Astrocyte (in vitro differentiated cells and primary cell): ENCODE measurements at regions not wholly inside any gene's neighbourhood (a gene's known extent, or its start where the extent isn't known, plus 50 kb on each side); places are given as distances from the start of the nearest gene placed in this dataset.

ENCODE experiments used
- DNase-seq: peaks from one replicate; pipeline ENCODE4 v3.0.0-alpha.2; 2010; ENCODE audit warnings: low read depth
- FAIRE-seq: peaks from 2 replicates; lab custom pipeline; 2011; peaks lifted over from hg19 to GRCh38; lab: Jason Lieb, UNC
- H2AFZ ChIP-seq: 2 replicates; pipeline ENCODE4 v1.6.0; 2012; ENCODE audit warnings: low read depth, low read length, inconsistent platforms
- H3K27ac ChIP-seq: 2 replicates; pipeline ENCODE4 v1.5.1; 2011; ENCODE audit warnings: low read depth, low read length, inconsistent platforms
- H3K27me3 ChIP-seq: 2 replicates; pipeline ENCODE4 v1.6.0; 2011; ENCODE audit warnings: low read length, inconsistent platforms; ENCODE audit not compliant: insufficient read depth
- H3K36me3 ChIP-seq: 2 replicates; pipeline ENCODE4 v1.5.1; 2011; ENCODE audit warnings: low read length, inconsistent platforms; ENCODE audit not compliant: insufficient read depth
- H3K4me1 ChIP-seq: 2 replicates; pipeline ENCODE4 v1.5.1; 2011; ENCODE audit warnings: low read length, inconsistent platforms; ENCODE audit not compliant: insufficient read depth
- H3K4me2 ChIP-seq: 2 replicates; pipeline ENCODE4 v1.6.0; 2012; ENCODE audit warnings: low read length, inconsistent platforms
- H3K4me3 ChIP-seq: 2 replicates; pipeline ENCODE4 v1.5.1; 2011; ENCODE audit warnings: low read depth, mild to moderate bottlenecking, low read length, inconsistent platforms; ENCODE audit not compliant: insufficient read depth
- H3K79me2 ChIP-seq: 2 replicates; pipeline ENCODE4 v1.6.0; 2012; ENCODE audit warnings: mild to moderate bottlenecking, low read length, inconsistent platforms; ENCODE audit not compliant: insufficient read depth
- H3K9ac ChIP-seq: 2 replicates; pipeline ENCODE4 v1.6.0; 2012; ENCODE audit warnings: mild to moderate bottlenecking, low read length, inconsistent platforms
- H3K9me3 ChIP-seq: 2 replicates; pipeline ENCODE4 v1.5.1; 2012; ENCODE audit warnings: low read depth, mild to moderate bottlenecking, low read length, inconsistent platforms; ENCODE audit not compliant: insufficient read depth
- H4K20me1 ChIP-seq: 2 replicates; pipeline ENCODE4 v1.6.0; 2012; ENCODE audit warnings: low read length, inconsistent platforms; ENCODE audit not compliant: insufficient read depth
- H3K27ac Mint-ChIP-seq: one replicate; pipeline ENCODE4 v1.8.0; 2021; ENCODE audit warnings: mild to moderate bottlenecking, mixed read lengths; ENCODE audit not compliant: unreplicated experiment
- H3K27me3 Mint-ChIP-seq: one replicate; pipeline ENCODE4 v1.8.0; 2021; ENCODE audit warnings: low read depth, mixed read lengths; ENCODE audit not compliant: unreplicated experiment
- H3K36me3 Mint-ChIP-seq: one replicate; pipeline ENCODE4 v1.8.0; 2021; ENCODE audit warnings: low read depth, mixed read lengths; ENCODE audit not compliant: unreplicated experiment
- H3K4me1 Mint-ChIP-seq: one replicate; pipeline ENCODE4 v1.8.0; 2021; ENCODE audit warnings: low read depth, mixed read lengths; ENCODE audit not compliant: unreplicated experiment
- H3K4me3 Mint-ChIP-seq: one replicate; pipeline ENCODE4 v1.8.0; 2021; ENCODE audit warnings: mild to moderate bottlenecking, moderate library complexity, mixed read lengths; ENCODE audit not compliant: unreplicated experiment
- H3K9me3 Mint-ChIP-seq: one replicate; pipeline ENCODE4 v1.8.0; 2021; ENCODE audit warnings: mild to moderate bottlenecking, mixed read lengths; ENCODE audit not compliant: unreplicated experiment
- CTCF ChIP-seq: IDR thresholded peaks from 2 replicates; pipeline ENCODE4 v1.5.1; 2011; ENCODE audit warnings: low read depth, mild to moderate bottlenecking, inconsistent platforms, low read length, moderate library complexity; ENCODE audit not compliant: insufficient read depth
- EZH2 ChIP-seq: IDR thresholded peaks from 2 replicates; pipeline ENCODE4 v1.6.1; 2012; ENCODE audit warnings: mild to moderate bottlenecking, low read length, inconsistent platforms; ENCODE audit not compliant: insufficient read depth

DNA sequence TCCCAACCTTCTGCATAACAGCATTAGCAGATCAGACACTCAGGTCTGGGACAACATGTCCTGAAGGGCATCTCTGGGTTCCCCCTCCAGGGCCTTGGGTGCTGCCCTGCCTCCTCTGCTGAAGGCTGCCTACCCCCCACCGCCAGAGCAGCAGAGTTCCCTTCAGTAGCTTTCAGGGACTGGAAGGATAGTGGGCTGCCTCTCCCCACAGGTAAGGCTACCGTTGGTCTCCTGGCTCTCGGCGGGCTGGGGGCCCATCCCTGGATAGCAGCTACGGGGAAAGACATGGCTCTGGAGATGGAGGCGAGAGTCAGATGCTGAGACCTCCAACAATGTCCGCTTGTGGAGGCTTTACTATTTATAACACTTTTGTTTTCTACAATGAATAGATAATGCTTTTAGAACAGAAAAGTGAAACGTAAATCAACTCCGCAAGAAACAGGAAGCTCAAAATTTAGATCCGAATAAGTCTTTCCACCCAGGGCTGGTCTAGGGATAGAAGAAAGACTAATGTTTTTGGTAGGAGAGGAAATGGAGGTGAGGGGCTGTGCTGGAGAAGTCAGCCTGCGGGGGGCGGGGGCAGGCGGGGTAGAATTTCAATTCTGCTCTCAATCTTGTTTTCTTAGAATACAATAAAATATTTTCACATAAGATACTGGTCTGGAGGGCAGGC, 58.4 kb downstream of the ARL4C start:
- TF ChIP-seq EZH2: no peak
- no peak for TF ChIP-seq CTCF
- peaks cover 4% of the 10 kb centered on the region for H3K4me1 ChIP-seq

DNA sequence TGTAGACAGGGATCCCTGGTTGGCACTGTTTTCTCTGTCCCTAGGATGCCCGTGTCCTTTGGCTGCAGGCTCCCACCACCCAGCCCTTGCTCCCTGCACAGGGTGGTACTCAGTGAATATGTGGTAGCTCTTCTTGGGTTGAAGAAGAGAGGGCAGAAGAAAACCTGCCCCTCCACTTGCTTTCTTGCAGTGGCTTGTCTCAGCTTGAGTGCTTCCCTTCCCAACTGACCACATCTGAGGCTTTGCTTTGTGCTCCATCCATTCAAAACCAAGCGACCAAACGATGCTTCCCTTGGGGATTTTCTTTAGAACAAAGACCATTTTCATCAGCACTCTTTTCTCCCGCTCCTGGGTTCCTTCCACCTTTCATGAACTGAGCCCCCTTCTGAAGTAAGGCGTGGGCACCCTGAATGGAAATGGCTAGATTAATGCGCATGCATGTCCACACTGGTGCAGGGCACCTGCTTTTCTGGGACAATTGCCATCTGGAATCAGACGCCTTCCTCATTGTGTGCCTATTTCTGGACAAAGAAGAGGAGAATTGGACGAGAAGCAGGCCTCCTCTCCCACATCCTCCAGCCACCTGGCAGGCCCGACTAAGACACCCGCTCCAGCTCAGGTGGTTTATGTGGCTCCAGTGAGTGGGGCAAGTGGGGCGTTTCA, 59.1 kb downstream of the ARL4C start:
- Histone ChIP-seq H3K27me3 (no peaks in the 10 kb centered on the region), H3K9ac (no peak overlapping the region), H3K36me3 (no peaks in the 10 kb centered on the region), H3K9me3 (no peaks in the 10 kb centered on the region), H3K27ac (no peak overlapping the region), H3K4me3 (no peak overlapping the region), H2AFZ (no peak overlapping the region), H3K4me1 (peaks cover 4% of the 10 kb centered on the region), H3K4me2 (no peak overlapping the region), H4K20me1 (no peaks in the 10 kb centered on the region), H3K79me2 (no peaks in the 10 kb centered on the region)
- Mint-ChIP-seq H3K27me3 (no peaks in the 10 kb centered on the region), H3K36me3 (no peaks in the 10 kb centered on the region), H3K27ac (no peak overlapping the region), H3K9me3 (peaks cover 1% of the 10 kb centered on the region), H3K4me3 (no peak overlapping the region), H3K4me1 (peaks cover 2% of the 10 kb centered on the region)
- TF ChIP-seq CTCF (no peak), EZH2 (no peak)
- FAIRE-seq: no peak
- DNase-seq: no peak

More for the DNA sequence above, 58.4 kb downstream of the ARL4C start:
- Mint-ChIP-seq H3K27ac (no peak overlapping the region), H3K9me3 (peaks cover 1% of the 10 kb centered on the region), H3K36me3 (no peaks in the 10 kb centered on the region), H3K4me3 (no peak overlapping the region), H3K27me3 (no peaks in the 10 kb centered on the region), H3K4me1 (peaks cover 3% of the 10 kb centered on the region)
- DNase-seq: no peak
- Histone ChIP-seq H3K36me3 (no peaks in the 10 kb centered on the region), H3K27ac (no peak overlapping the region), H3K79me2 (no peaks in the 10 kb centered on the region), H3K9ac (no peak overlapping the region), H2AFZ (no peak overlapping the region), H3K4me3 (no peak overlapping the region), H3K9me3 (no peaks in the 10 kb centered on the region), H3K4me2 (no peak overlapping the region), H3K27me3 (no peaks in the 10 kb centered on the region), H4K20me1 (no peaks in the 10 kb centered on the region)
- no peak for FAIRE-seq

- DNase-seq: no peak
- Histone ChIP-seq H3K4me2 (peak overlapping the region; percentile 53), H3K79me2 (no peaks in the 10 kb centered on the region), H3K9ac (no peak overlapping the region), H3K27ac (no peak overlapping the region), H3K4me1 (peaks cover 4% of the 10 kb centered on the region), H2AFZ (no peak overlapping the region), H3K36me3 (no peaks in the 10 kb centered on the region), H3K4me3 (no peak overlapping the region), H3K27me3 (no peaks in the 10 kb centered on the region), H3K9me3 (no peaks in the 10 kb centered on the region), H4K20me1 (no peaks in the 10 kb centered on the region)
- no peak overlapping the region for H3K4me3 Mint-ChIP-seq
- no peak overlapping the region for H3K27ac Mint-ChIP-seq
- FAIRE-seq: no peak
- H3K4me1 Mint-ChIP-seq: no peaks in the 10 kb centered on the region
- no peak for TF ChIP-seq EZH2
- no peak for TF ChIP-seq CTCF
- no peaks in the 10 kb centered on the region for H3K36me3 Mint-ChIP-seq
- H3K27me3 Mint-ChIP-seq: no peaks in the 10 kb centered on the region
- H3K9me3 Mint-ChIP-seq: peaks cover 1% of the 10 kb centered on the region
These were observed 60.4 kb downstream of the ARL4C start for GRCh38 chr2:234436482-234436837.
